ENCODE measurements at regions not wholly inside any gene's neighbourhood (a gene's known extent, or its start where the extent isn't known, plus 50 kb on each side); places are given as distances from the start of the nearest gene placed in this dataset.

DNA sequence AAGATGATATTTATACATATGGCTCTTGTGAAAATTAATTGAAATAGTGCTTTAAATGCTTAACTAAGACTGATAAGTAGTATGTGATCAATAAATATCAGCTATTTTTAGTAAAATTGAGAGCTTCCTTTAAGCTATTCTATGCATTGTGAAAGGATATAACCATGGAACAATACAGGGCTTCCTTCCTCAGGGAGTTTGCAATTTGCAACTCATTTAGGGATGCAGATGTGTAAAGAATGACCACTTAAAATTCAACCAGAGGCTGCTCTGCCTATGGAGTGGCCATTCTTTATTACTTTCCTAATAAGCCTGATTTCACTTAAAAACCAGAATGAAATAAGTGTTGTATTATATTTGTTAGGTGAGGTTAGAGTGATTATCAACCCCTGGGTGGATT lies 103.2 kb upstream of the PRICKLE1 start:
- TF ChIP-seq POLR2A (IDR thresholded peaks at IDR 0.05): no peak
- TF ChIP-seq, protein P1, sequence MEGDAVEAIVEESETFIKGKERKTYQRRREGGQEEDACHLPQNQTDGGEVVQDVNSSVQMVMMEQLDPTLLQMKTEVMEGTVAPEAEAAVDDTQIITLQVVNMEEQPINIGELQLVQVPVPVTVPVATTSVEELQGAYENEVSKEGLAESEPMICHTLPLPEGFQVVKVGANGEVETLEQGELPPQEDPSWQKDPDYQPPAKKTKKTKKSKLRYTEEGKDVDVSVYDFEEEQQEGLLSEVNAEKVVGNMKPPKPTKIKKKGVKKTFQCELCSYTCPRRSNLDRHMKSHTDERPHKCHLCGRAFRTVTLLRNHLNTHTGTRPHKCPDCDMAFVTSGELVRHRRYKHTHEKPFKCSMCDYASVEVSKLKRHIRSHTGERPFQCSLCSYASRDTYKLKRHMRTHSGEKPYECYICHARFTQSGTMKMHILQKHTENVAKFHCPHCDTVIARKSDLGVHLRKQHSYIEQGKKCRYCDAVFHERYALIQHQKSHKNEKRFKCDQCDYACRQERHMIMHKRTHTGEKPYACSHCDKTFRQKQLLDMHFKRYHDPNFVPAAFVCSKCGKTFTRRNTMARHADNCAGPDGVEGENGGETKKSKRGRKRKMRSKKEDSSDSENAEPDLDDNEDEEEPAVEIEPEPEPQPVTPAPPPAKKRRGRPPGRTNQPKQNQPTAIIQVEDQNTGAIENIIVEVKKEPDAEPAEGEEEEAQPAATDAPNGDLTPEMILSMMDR (IDR thresholded peaks at IDR 0.05): no peak

Measured in vagina (tissue), 2 donors.